ENCODE measurements at regions not wholly inside any gene's neighbourhood (a gene's known extent, or its start where the extent isn't known, plus 50 kb on each side); places are given as distances from the start of the nearest gene placed in this dataset.

DNA sequence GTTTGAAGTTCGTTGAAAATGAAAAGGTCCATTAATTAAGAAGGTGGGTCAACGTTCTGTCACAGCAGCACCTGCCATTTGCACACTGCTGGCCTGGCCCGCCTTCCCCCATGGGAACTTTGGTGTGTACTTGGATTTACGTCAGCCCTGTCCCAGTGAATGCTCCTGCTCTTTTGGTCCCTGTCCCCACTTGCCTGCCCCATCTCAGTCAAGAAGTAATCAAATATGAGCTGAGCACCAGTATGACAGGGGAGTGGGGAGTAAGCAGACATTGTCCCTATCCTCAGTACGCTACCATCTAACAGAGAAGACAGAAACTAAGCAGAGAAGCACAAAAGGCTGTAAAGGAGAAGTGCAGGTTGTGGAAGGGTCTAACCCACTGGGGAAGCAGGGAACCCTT is 65.1 kb downstream of the SLC4A3 start:
- H3K4me3 ChIP-seq = no peak overlapping the region
- H3K27ac ChIP-seq = no peak overlapping the region
- H3K4me1 ChIP-seq (replicated peaks) = peaks cover 38% of the 10 kb centered on the region
- H3K36me3 ChIP-seq = no peaks in the 10 kb centered on the region
- DNase-seq (ENCODE audit: low read depth in 1 of 2, low spot score in 2 of 2) = no peak
- no peaks in the 10 kb centered on the region for H3K9me3 ChIP-seq (replicated peaks)
- no peaks in the 10 kb centered on the region for H3K27me3 ChIP-seq (replicated peaks)

DNA sequence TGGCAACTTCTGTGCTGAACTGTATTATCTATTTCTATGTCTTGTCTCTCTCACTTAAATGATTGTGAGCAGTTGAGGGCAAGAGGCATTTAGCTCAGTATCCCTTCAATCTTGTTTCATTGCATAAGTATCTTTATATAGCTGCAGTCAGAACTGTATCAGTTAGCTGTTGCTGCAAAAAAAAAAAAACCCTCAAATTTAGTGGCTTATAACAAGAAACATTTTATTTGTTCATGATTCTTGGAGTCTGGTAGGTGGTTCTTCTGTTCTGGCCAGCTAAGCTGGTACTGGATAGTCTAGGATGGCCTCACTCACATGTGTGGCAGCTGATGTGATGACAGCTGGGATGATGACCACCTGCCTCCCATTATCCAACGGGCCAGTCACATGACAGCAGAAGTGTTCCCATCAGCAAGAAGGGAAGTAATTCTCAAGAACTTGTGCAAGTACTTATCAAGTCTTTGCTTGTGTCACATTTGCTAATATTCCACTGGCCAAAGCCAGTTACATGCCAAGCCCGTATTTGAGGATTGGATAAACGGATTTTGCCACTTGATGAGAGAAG is 67.8 kb downstream of the SLC4A3 start:
- DNase-seq (ENCODE audit: low read depth in 1 of 2, low spot score in 2 of 2) = no peak

DNA sequence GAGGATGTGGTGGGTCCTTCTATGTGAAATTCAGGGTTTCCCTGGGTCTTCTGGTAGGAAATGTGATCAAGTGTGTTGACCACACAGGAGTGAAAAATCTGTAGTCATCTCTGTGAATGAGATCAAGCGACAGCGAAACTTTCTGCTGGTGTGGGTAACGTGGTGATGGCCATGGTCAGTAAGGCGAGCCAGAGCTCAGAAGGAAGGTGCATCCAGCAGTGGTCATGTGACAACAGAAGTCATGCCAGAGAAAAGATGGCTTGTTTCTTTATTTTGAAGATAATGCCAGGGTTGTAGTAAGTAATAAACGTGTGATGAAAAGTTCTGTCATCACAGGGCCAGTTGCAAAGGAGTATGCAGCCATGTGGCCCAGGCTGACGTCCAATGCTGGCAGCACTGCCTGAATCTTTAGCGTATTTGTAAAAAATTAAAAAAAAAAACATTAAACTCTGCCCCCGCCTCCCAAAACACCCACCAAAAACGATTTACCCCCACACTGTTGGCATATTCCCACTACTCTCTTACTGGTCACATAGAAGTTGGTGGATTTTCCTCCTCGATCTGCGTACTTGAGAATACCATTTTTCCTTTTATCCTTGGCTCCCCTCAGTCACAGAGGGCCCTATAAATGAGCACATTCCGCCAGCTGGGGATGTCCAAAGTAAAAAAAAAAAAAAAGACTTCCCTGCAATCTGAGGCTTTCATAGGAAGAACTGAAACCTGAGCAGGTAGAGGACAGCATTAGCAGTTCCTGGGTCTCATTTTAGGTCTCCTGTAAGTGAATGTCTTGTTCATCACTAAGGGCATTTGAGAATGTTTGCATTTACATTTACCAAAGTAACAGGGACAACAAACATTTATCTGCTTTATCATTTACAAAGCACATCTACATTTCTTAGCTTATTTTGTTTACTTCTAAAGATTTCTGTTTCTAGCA is 70.6 kb downstream of the SLC4A3 start:
- Histone ChIP-seq H3K36me3 (no peaks in the 10 kb centered on the region), H3K27ac (no peak overlapping the region), H3K4me3 (no peak overlapping the region), H3K4me1 (replicated peaks) (0 out of 2 replicates have a peak, but pooled peaks cover 7% of the 10 kb centered on the region), H3K27me3 (replicated peaks) (no peaks in the 10 kb centered on the region), H3K9me3 (replicated peaks) (no peaks in the 10 kb centered on the region)
- no peak for DNase-seq (ENCODE audit: low read depth in 1 of 2, low spot score in 2 of 2)

More for the DNA sequence above, 67.8 kb downstream of the SLC4A3 start:
- Histone ChIP-seq H3K27ac (no peak overlapping the region), H3K9me3 (replicated peaks) (no peaks in the 10 kb centered on the region), H3K27me3 (replicated peaks) (no peaks in the 10 kb centered on the region), H3K36me3 (no peaks in the 10 kb centered on the region), H3K4me1 (replicated peaks) (peaks cover 20% of the 10 kb centered on the region), H3K4me3 (no peak overlapping the region)

DNA sequence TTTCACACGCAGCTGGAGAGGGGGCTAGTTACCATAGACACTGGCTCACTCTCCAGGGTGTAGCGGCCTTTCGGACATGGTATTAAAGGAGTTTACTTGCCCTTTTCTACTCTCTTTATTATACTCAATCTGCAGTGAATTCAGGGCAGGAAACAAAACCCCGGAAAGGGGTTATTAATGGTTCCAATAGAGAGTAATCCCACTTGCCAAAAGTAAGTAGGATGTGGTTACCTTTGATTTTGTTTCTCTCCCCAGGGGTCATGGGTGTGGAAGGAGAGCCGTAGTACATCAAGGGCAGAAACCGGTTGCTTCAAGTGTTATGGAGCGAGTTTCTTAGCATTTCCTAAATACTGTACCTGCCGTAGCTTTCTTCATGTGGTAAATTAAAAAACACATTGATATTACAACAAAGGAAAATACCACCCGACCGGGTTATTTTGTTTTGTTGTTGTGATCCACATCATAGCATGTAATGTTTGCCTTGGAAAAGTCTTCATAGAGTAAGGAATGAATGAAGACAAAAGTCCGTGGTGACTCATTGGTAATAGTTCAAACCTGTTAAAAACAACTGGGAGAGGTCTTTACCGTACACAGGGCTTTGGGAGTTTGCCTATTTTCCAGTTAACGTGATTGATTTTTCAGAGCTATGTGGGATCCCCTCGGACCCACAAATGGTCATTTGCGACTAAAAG is 71.5 kb downstream of the SLC4A3 start:
- Histone ChIP-seq H3K27me3 (replicated peaks) (no peaks in the 10 kb centered on the region), H3K9me3 (replicated peaks) (no peaks in the 10 kb centered on the region), H3K36me3 (no peaks in the 10 kb centered on the region), H3K27ac (no peak overlapping the region), H3K4me1 (replicated peaks) (0 out of 2 replicates have a peak, but pooled peaks cover 7% of the 10 kb centered on the region), H3K4me3 (no peak overlapping the region)
- DNase-seq (ENCODE audit: low read depth in 1 of 2, low spot score in 2 of 2) = no peak

DNA sequence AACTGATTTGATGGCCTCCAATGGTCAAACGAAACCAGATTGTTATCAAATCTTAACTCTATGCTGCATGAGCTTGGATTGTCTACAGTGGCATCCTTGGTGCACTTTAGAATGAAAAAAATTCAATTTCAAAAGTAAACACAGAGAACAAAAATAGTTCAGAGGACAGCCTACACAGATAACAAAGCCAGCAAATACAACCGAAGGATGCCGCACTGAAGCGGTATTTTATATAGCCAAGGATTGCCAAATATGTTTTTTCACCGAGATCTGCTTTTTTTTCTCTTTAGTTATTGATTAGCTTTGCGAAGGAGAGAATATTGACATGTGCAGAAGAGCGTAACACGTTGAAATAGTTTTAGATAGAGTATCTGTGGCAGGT is 72.0 kb downstream of the SLC4A3 start:
- Histone ChIP-seq H3K9me3 (replicated peaks) (no peaks in the 10 kb centered on the region), H3K27ac (no peak overlapping the region), H3K27me3 (replicated peaks) (no peaks in the 10 kb centered on the region), H3K4me1 (replicated peaks) (0 out of 2 replicates have a peak, but pooled peaks cover 7% of the 10 kb centered on the region), H3K36me3 (no peaks in the 10 kb centered on the region), H3K4me3 (no peak overlapping the region)
- DNase-seq (ENCODE audit: low read depth in 1 of 2, low spot score in 2 of 2) = no peak

DNA sequence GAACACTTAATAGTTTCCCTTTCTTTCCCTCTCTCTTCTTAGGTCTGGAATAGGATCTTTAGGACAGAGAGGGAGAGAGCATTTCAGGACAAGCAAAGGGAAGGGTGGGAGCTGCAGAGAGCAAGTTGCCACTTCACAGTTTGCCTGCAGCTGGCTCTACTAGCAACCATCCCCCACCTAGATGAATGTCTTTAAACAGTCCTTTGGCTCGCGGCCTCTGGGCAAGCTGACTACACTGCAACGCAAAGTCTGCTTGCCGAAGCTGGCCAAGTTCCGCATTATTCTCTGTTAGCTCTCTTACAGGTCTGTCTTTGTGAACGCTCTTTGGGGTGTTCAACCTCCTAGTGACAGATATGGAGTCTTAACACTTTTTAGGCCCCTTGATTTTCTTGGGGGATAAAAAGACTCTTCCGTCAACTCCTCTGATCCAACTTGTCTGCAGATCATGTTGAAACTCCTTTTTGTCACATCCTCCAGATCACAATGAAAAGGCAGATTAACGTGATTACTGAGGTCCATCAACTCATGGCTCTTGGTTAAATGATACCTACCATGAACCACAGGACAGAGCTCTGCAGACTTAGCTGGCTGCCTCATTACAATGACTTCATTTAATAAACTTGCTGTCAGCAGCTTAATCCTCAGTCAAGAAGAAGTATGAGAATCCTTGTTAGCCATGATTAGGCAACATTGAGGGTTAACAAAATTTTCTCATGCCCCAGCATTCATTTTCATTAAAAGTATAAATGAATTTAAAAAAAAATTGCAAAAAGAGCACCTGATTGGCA is 74.6 kb downstream of the SLC4A3 start:
- no peaks in the 10 kb centered on the region for H3K27me3 ChIP-seq (replicated peaks)
- peaks cover 7% of the 10 kb centered on the region; the same call in 1 of the 2 replicates for H3K4me1 ChIP-seq (replicated peaks)
- H3K4me3 ChIP-seq = no peak overlapping the region
- no peaks in the 10 kb centered on the region for H3K36me3 ChIP-seq
- H3K27ac ChIP-seq = no peak overlapping the region
- DNase-seq (ENCODE audit: low read depth in 1 of 2, low spot score in 2 of 2) = no peak
- H3K9me3 ChIP-seq (replicated peaks) = no peaks in the 10 kb centered on the region

DNA sequence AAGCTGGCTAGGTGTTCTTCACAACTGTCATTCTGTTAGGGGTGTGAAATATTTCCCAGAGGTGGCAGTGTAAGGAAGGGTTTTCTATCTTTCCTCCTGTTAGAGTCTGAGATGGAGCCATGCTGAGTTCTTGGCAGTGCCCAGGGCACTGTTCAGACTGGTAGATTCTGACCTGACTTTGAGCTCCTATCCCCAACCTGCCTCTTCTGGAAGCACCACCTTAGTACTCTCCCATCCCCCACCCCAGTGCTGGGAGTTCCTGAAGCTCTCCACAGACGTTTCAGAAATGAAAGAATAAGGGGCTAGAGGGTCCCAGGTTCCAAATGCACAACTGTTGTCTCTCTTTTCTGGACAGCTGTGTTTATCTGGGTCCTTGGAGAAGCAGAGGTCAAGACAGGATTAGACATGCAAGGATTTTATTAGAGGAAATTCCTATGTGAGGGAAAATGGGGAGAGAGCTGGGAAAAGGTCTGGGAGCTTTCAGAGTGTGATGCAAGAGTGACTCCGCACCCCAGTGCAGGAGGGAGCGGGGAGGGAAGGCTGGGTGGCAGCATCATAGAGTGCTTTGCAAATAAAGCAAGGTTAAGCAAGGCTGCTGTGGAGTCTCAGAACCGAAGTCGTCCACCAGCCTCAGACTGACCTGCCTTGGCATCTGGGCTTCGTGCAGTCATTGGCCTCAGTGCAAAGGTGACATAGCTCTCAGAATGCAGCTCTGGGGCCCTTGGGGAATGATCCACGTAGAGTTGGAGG is 75.5 kb downstream of the SLC4A3 start:
- Histone ChIP-seq H3K9me3 (replicated peaks) (no peaks in the 10 kb centered on the region), H3K27me3 (replicated peaks) (no peaks in the 10 kb centered on the region), H3K36me3 (no peaks in the 10 kb centered on the region), H3K27ac (no peak overlapping the region), H3K4me3 (no peak overlapping the region), H3K4me1 (replicated peaks) (peaks cover 7% of the 10 kb centered on the region; the same call in 1 of the 2 replicates)
- DNase-seq (ENCODE audit: low read depth in 1 of 2, low spot score in 2 of 2) = no peak

DNA sequence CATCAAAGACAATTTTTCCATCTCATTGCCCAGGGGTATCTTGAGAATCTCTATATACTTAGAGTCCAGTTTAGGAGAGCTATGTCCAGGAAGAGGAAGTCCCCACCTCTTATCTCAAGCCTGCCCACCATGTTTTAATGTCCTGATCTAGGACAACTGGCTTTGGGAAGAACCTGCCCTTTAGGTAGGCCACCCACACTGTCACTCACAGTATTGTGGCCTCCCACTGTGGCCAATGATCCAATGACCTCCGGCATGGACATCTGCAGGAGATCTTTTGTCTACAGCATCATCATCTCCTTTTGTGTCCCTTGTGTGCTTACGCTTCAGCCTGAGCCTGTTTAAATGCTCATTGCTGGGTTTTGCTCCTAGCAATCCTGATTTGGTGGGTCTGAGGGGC is 77.4 kb downstream of the SLC4A3 start:
- H3K9me3 ChIP-seq (replicated peaks) = no peaks in the 10 kb centered on the region
- no peaks in the 10 kb centered on the region for H3K36me3 ChIP-seq
- no peak overlapping the region for H3K4me3 ChIP-seq
- H3K27me3 ChIP-seq (replicated peaks) = no peaks in the 10 kb centered on the region
- DNase-seq (ENCODE audit: low read depth in 1 of 2, low spot score in 2 of 2) = no peak
- no peaks in the 10 kb centered on the region; the same call in 1 of the 2 replicates for H3K4me1 ChIP-seq (replicated peaks)
- H3K27ac ChIP-seq = no peak overlapping the region

DNA sequence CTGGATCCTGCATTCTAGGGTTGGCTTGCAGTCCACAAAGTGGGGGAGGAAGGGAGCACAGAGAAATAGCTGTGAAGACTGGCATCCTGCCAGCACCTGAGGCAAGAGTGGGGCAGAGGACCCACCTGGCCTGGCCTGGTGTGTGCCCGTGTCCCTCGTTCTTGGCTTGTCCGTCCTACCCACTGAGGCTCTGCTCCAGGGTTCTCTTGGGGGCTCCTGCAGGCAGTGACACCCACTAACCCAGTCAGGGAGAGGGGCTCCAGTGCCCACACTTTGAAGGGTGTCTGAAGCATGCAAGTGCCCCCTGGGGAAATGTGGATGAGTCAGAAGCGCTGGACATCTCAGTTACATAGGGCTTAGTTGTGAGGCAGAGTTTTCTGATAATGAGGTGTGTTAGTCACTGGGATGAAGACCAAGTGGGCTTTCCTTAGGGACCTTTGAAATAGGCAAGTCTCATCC is 79.4 kb downstream of the SLC4A3 start:
- no peaks in the 10 kb centered on the region for H3K36me3 ChIP-seq
- DNase-seq (ENCODE audit: low read depth in 1 of 2, low spot score in 2 of 2) = no peak
- H3K27ac ChIP-seq = no peak overlapping the region
- H3K27me3 ChIP-seq (replicated peaks) = no peaks in the 10 kb centered on the region
- H3K4me1 ChIP-seq (replicated peaks) = no peaks in the 10 kb centered on the region; the same call in 1 of the 2 replicates
- no peak overlapping the region for H3K4me3 ChIP-seq
- H3K9me3 ChIP-seq (replicated peaks) = no peaks in the 10 kb centered on the region

DNA sequence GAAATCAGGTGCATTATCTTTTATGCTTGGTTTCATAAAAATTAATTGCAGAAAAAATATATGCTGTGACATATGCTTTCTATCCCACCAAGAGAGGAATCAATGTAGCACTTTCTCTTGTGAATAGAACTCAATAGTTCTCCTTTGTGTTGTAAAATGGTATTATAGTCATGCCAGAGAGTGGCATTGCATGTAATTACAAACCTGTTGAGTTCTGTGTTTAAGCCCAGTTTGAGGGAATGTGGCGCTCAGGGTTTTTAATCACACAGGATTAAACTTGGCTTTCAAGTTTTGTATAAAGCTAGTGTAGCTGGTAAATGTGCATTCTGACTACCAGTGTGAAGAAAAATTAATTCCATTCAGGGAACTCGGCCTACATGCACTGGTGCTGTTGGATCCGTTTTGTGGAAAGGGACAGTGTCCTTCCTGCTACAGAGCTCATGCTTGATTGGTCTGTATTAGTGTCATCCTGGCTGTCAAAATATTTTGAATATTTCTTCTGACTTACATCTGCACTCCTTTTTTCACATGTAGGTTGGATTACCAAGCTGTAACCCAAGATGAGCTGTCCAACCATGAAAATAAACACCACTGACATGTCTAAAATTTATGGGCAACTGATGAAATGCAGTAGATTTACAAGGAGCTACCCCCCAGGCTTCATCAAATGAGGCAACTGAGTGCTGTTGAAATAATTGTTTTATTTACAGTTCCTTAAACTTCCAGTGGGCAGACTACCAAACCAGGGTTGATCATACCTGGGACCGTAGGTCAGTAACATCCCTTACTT is 80.3 kb downstream of the SLC4A3 start:
- H3K36me3 ChIP-seq = no peaks in the 10 kb centered on the region
- no peak overlapping the region for H3K27ac ChIP-seq
- H3K4me1 ChIP-seq (replicated peaks) = no peaks in the 10 kb centered on the region; the same call in 1 of the 2 replicates
- DNase-seq (ENCODE audit: low read depth in 1 of 2, low spot score in 2 of 2) = no peak
- H3K4me3 ChIP-seq = no peak overlapping the region
- H3K9me3 ChIP-seq (replicated peaks) = no peaks in the 10 kb centered on the region
- H3K27me3 ChIP-seq (replicated peaks) = no peaks in the 10 kb centered on the region

DNA sequence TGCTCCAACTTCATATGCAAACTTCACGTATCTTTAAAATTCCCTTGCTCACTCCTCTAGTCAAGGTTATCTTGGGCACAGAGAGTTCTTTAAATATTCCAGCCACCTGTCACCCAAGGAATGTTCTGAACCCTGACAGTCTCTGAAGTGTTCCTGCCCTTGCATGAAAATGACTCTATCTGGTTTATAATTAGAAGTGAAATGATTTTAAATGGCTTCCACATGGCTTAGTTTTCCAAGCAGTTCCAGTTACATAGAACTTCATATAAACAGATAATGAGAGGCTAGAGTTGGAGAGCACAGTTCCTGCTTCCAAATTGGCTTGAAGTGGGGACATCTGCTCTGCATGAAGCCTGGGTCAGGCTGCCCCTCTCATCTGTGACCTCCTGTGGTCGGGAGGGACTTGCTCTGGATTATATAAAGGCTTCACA is 81.9 kb downstream of the SLC4A3 start:
- no peak overlapping the region for H3K4me3 ChIP-seq
- no peak overlapping the region for H3K27ac ChIP-seq

DNA sequence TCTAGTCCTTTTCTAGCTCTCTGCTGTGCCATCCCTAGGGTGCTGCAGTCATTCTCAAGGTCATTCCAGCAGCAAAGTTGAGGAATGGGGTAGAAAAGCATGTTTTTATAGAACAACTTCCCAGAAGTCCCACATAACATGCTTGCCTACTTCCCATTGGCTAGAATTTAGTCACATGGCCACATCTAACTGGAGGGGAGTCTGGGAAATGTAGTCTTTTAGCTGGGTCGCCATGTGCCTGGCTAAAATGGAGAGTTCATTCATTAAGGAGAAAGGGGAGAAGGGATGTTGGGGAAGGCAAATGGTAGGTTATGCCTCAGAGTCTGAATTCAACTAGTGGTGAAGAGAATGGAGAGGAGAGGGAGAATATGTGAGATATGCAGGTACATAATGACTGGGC is 85.7 kb downstream of the SLC4A3 start:
- H3K9me3 ChIP-seq (replicated peaks) = no peaks in the 10 kb centered on the region; the same call in 1 of the 2 replicates
- no peaks in the 10 kb centered on the region for H3K36me3 ChIP-seq
- H3K4me1 ChIP-seq (replicated peaks) = no peaks in the 10 kb centered on the region
- H3K27ac ChIP-seq = no peak overlapping the region
- H3K4me3 ChIP-seq = no peak overlapping the region
- DNase-seq (ENCODE audit: low read depth in 1 of 2, low spot score in 2 of 2) = no peak
- H3K27me3 ChIP-seq (replicated peaks) = no peaks in the 10 kb centered on the region

More for the DNA sequence above, 81.9 kb downstream of the SLC4A3 start:
- Histone ChIP-seq H3K36me3 (no peaks in the 10 kb centered on the region), H3K4me1 (replicated peaks) (no peaks in the 10 kb centered on the region; the same call in 1 of the 2 replicates), H3K27me3 (replicated peaks) (no peaks in the 10 kb centered on the region), H3K9me3 (replicated peaks) (no peaks in the 10 kb centered on the region; the same call in 1 of the 2 replicates)
- DNase-seq (ENCODE audit: low read depth in 1 of 2, low spot score in 2 of 2) = no peak
